T-cell (primary cell): ENCODE measurements at regions not wholly inside any gene's neighbourhood (a gene's known extent, or its start where the extent isn't known, plus 50 kb on each side); places are given as distances from the start of the nearest gene placed in this dataset.

Experiments
- ATAC-seq, 4 experiments: fragments of 200-7000 bp in 3 of 4; fragments of 150-1000 bp in 1 of 4; cut with Tn5 transposase; replicated peaks in 1 of 4; 1 replicate in 3 of 4; 2 replicates in 1 of 4; pipeline ENCODE4 v1.10.0; 2021; ENCODE audit warnings: moderate library complexity in 3 of 4, mild to moderate bottlenecking in 2 of 4, moderate number of reproducible peaks in 1 of 4
- CTCF ChIA-PET, 2 donors: fragments of 300-600 bp; sonication (Branson Sonifier 250); formaldehyde crosslinking; loops; one replicate each; lab custom pipeline; 2022; ENCODE audit warnings: antibody characterized with exemption in 2 of 2; lab: Charles Lee
- POLR2A ChIA-PET, 2 donors: fragments of 300-600 bp; sonication (Branson Sonifier 250); formaldehyde crosslinking; loops; one replicate each; lab custom pipeline; 2022; ENCODE audit warnings: antibody characterized with exemption in 2 of 2; lab: Charles Lee
- DNase-seq, 35 experiments: peaks; one replicate each; pipeline versions ENCODE4 v3.0.0 to v3.0.0-alpha.2; 2013 to 2023
- H3K27ac ChIP-seq: one replicate; pipeline ENCODE4 v1.5.1; 2013; ENCODE audit warnings: low read length
- H3K27me3 ChIP-seq, 2 experiments: replicated peaks in 1 of 2; 1 replicate in 1 of 2; 2 replicates in 1 of 2; pipeline versions ENCODE4 v1.6.1 to v1.7.0; 2013; ENCODE audit warnings: low read length in 1 of 2, mixed read lengths in 1 of 2; ENCODE audit not compliant: control insufficient read depth in 2 of 2, insufficient read depth in 2 of 2; ENCODE audit errors: extremely low read depth in 1 of 2
- H3K36me3 ChIP-seq, 2 donors: 1 replicate in 1 of 2; 2 replicates in 1 of 2; pipeline versions ENCODE4 v1.6.1 to v1.7.0; 2013; ENCODE audit warnings: low read length in 1 of 2; ENCODE audit not compliant: control insufficient read depth in 2 of 2, insufficient read depth in 1 of 2; ENCODE audit errors: extremely low read depth in 1 of 2
- H3K4me1 ChIP-seq, 2 experiments: 1 replicate in 1 of 2; 2 replicates in 1 of 2; pipeline versions ENCODE4 v1.6.1 to v1.7.0; 2013; ENCODE audit warnings: low read length in 2 of 2, mixed read lengths in 1 of 2; ENCODE audit not compliant: insufficient read depth in 2 of 2, control insufficient read depth in 1 of 2; ENCODE audit errors: extremely low read depth in 1 of 2
- H3K4me3 ChIP-seq, 2 donors: 1 replicate in 1 of 2; 2 replicates in 1 of 2; pipeline versions ENCODE4 v1.5.1 to v1.7.0; 2013; ENCODE audit warnings: mild to moderate bottlenecking in 2 of 2, low read length in 1 of 2, moderate library complexity in 1 of 2; ENCODE audit not compliant: control insufficient read depth in 1 of 2; ENCODE audit errors: extremely low read depth in 1 of 2
- H3K9me3 ChIP-seq: 2 replicates; pipeline ENCODE4 v1.7.0; 2013
- H3K27ac Mint-ChIP-seq, 2 donors: one replicate each; pipeline ENCODE4 v1.8.0; 2020 to 2021; ENCODE audit warnings: mild to moderate bottlenecking in 2 of 2, mixed read lengths in 2 of 2
- H3K27me3 Mint-ChIP-seq, 2 donors: one replicate each; pipeline ENCODE4 v1.8.0; 2021 to 2022; ENCODE audit warnings: mixed read lengths in 2 of 2
- H3K36me3 Mint-ChIP-seq: one replicate; pipeline ENCODE4 v1.8.0; 2021; ENCODE audit warnings: mixed read lengths
- H3K4me1 Mint-ChIP-seq, 3 donors: one replicate each; pipeline ENCODE4 v1.8.0; 2020 to 2022; ENCODE audit warnings: mixed read lengths in 3 of 3, mild to moderate bottlenecking in 1 of 3
- H3K4me3 Mint-ChIP-seq, 3 donors: one replicate each; pipeline ENCODE4 v1.8.0; 2020 to 2022; ENCODE audit warnings: mild to moderate bottlenecking in 3 of 3, mixed read lengths in 3 of 3, moderate library complexity in 3 of 3
- H3K9me3 Mint-ChIP-seq, 3 donors: one replicate each; pipeline ENCODE4 v1.8.0; 2020 to 2022; ENCODE audit warnings: mixed read lengths in 3 of 3
- WGBS: methylation state at CpG from one replicate; pipeline ENCODE4 v1.1.5; 2013; ENCODE audit warnings: missing lambda C conversion rate; ENCODE audit not compliant: insufficient coverage; 5-methylcytosine and 5-hydroxymethylcytosine counted together

GRCh38 chr5:29061381-29061780 is 2023.0 kb upstream of the CDH9 start:
- no peaks in the 10 kb centered on the region for H3K4me1 Mint-ChIP-seq
- H3K27me3 ChIP-seq: no peaks in the 10 kb centered on the region
- CTCF ChIA-PET: interaction anchor here in 1 of 2 donors (0.6 kb wide), 1 partner anchor 313 kb away, joined by 5 read pairs; no protein-coding TSS in a partner anchor
- no peak for ATAC-seq
- POLR2A ChIA-PET: interaction anchor here in 1 of 2 donors (0.6 kb wide), 1 partner anchor 472 kb away, joined by 7 read pairs; no protein-coding TSS in a partner anchor
- H3K36me3 Mint-ChIP-seq: no peaks in the 10 kb centered on the region
- H3K9me3 Mint-ChIP-seq: peaks cover 3 to 14% (median 12%) of the 10 kb centered on the region in 3 donors
- H3K4me3 ChIP-seq: no peak overlapping the region
- no peaks in the 10 kb centered on the region for H3K36me3 ChIP-seq
- H3K27ac ChIP-seq: no peak overlapping the region
- no peak overlapping the region for H3K4me3 Mint-ChIP-seq
- no peak for DNase-seq
- WGBS: no CpG with 5 or more reads among the region's 1 CpG
- no peak overlapping the region for H3K27ac Mint-ChIP-seq
- no peaks in the 10 kb centered on the region for H3K9me3 ChIP-seq
- no peaks in the 10 kb centered on the region for H3K27me3 Mint-ChIP-seq
- no peaks in the 10 kb centered on the region for H3K4me1 ChIP-seq

GRCh38 chr5:29054694-29055093 is 2016.3 kb upstream of the CDH9 start:
- Mint-ChIP-seq H3K36me3 (no peaks in the 10 kb centered on the region), H3K4me3 (no peak overlapping the region), H3K9me3 (peaks cover 6 to 10% (median 9%) of the 10 kb centered on the region in 3 donors), H3K27me3 (no peaks in the 10 kb centered on the region), H3K4me1 (no peaks in the 10 kb centered on the region), H3K27ac (no peak overlapping the region)
- CTCF ChIA-PET: no interaction called here
- DNase-seq (no peak), ATAC-seq (no peak)
- POLR2A ChIA-PET: no interaction called here
- Histone ChIP-seq H3K9me3 (no peaks in the 10 kb centered on the region), H3K4me1 (no peaks in the 10 kb centered on the region), H3K27me3 (no peaks in the 10 kb centered on the region), H3K36me3 (no peaks in the 10 kb centered on the region), H3K27ac (no peak overlapping the region), H3K4me3 (no peak overlapping the region)
- WGBS: no CpG with 5 or more reads among the region's 1 CpG

- ChIA-PET CTCF (no interaction called here), POLR2A (no interaction called here)
- H3K4me1 Mint-ChIP-seq: no peaks in the 10 kb centered on the region
- H3K36me3 ChIP-seq: no peaks in the 10 kb centered on the region
- no peak for DNase-seq
- H3K27ac Mint-ChIP-seq: no peak overlapping the region
- no peak overlapping the region for H3K4me3 Mint-ChIP-seq
- H3K27ac ChIP-seq: no peak overlapping the region
- no peaks in the 10 kb centered on the region for H3K4me1 ChIP-seq
- no peak overlapping the region for H3K4me3 ChIP-seq
- peaks cover 6 to 10% (median 9%) of the 10 kb centered on the region in 3 donors for H3K9me3 Mint-ChIP-seq
- H3K27me3 ChIP-seq: no peaks in the 10 kb centered on the region
- no peaks in the 10 kb centered on the region for H3K36me3 Mint-ChIP-seq
- no peaks in the 10 kb centered on the region for H3K27me3 Mint-ChIP-seq
- no peaks in the 10 kb centered on the region for H3K9me3 ChIP-seq
- no CpG with 5 or more reads among the region's 1 CpG for WGBS
- ATAC-seq: no peak
These were observed 2015.9 kb upstream of the CDH9 start for GRCh38 chr5:29054282-29054681.

GRCh38 chr5:29051509-29051908 is 2013.1 kb upstream of the CDH9 start:
- no peak overlapping the region for H3K4me3 Mint-ChIP-seq
- H3K27ac Mint-ChIP-seq: no peak overlapping the region
- Histone ChIP-seq H3K27ac (no peak overlapping the region), H3K4me3 (no peak overlapping the region), H3K36me3 (no peaks in the 10 kb centered on the region), H3K27me3 (no peaks in the 10 kb centered on the region), H3K9me3 (no peaks in the 10 kb centered on the region), H3K4me1 (no peaks in the 10 kb centered on the region)
- no peaks in the 10 kb centered on the region for H3K27me3 Mint-ChIP-seq
- WGBS: 95% methylated on average over 2 of the region's 4 CpGs
- H3K9me3 Mint-ChIP-seq: peaks cover 6 to 10% (median 7%) of the 10 kb centered on the region in 3 donors
- POLR2A ChIA-PET: interaction anchor here in 1 of 2 donors (0.6 kb wide), 1 partner anchor 615 kb away, joined by 5 read pairs; no protein-coding TSS in a partner anchor
- H3K4me1 Mint-ChIP-seq: no peaks in the 10 kb centered on the region
- DNase-seq (no peak), ATAC-seq (no peak)
- CTCF ChIA-PET: no interaction called here
- H3K36me3 Mint-ChIP-seq: no peaks in the 10 kb centered on the region

GRCh38 chr5:29042152-29042551 is 2003.8 kb upstream of the CDH9 start:
- POLR2A ChIA-PET: no interaction called here
- ATAC-seq: no peak
- Histone ChIP-seq H3K4me3 (no peak overlapping the region), H3K36me3 (no peaks in the 10 kb centered on the region), H3K27me3 (no peaks in the 10 kb centered on the region), H3K4me1 (no peaks in the 10 kb centered on the region), H3K9me3 (no peaks in the 10 kb centered on the region), H3K27ac (no peak overlapping the region)
- CTCF ChIA-PET: no interaction called here
- no peak for DNase-seq
- WGBS: 20% methylated on average over 1 of the region's 4 CpGs
- no peaks in the 10 kb centered on the region for H3K4me1 Mint-ChIP-seq
- H3K27me3 Mint-ChIP-seq: no peaks in the 10 kb centered on the region
- peaks cover 6 to 16% (median 7%) of the 10 kb centered on the region in 3 donors for H3K9me3 Mint-ChIP-seq
- no peak overlapping the region for H3K27ac Mint-ChIP-seq
- no peak overlapping the region for H3K4me3 Mint-ChIP-seq
- H3K36me3 Mint-ChIP-seq: no peaks in the 10 kb centered on the region

GRCh38 chr5:29040404-29040803 is 2002.0 kb upstream of the CDH9 start:
- no CpG with 5 or more reads among the region's 1 CpG for WGBS
- POLR2A ChIA-PET: no interaction called here
- no peaks in the 10 kb centered on the region for H3K27me3 Mint-ChIP-seq

GRCh38 chr5:29039994-29040393 is 2001.6 kb upstream of the CDH9 start:
- Mint-ChIP-seq H3K36me3 (no peaks in the 10 kb centered on the region), H3K27ac (no peak overlapping the region), H3K4me3 (no peak overlapping the region), H3K9me3 (peaks cover 6 to 22% (median 19%) of the 10 kb centered on the region in 3 donors), H3K27me3 (no peaks in the 10 kb centered on the region), H3K4me1 (no peaks in the 10 kb centered on the region)
- no peaks in the 10 kb centered on the region for H3K9me3 ChIP-seq
- no peak overlapping the region for H3K27ac ChIP-seq
- no peaks in the 10 kb centered on the region for H3K36me3 ChIP-seq
- ATAC-seq (no peak), DNase-seq (no peak)
- POLR2A ChIA-PET: no interaction called here
- no peak overlapping the region for H3K4me3 ChIP-seq
- no peaks in the 10 kb centered on the region for H3K27me3 ChIP-seq
- H3K4me1 ChIP-seq: no peaks in the 10 kb centered on the region
- no CpG with 5 or more reads among the region's 1 CpG for WGBS
- CTCF ChIA-PET: no interaction called here

More at GRCh38 chr5:29040404-29040803, 2002.0 kb upstream of the CDH9 start:
- Mint-ChIP-seq H3K9me3 (peaks cover 6 to 18% (median 17%) of the 10 kb centered on the region in 3 donors), H3K4me1 (no peaks in the 10 kb centered on the region), H3K4me3 (no peak overlapping the region), H3K27ac (no peak overlapping the region), H3K36me3 (no peaks in the 10 kb centered on the region)
- Histone ChIP-seq H3K36me3 (no peaks in the 10 kb centered on the region), H3K9me3 (no peaks in the 10 kb centered on the region), H3K27ac (no peak overlapping the region), H3K4me3 (no peak overlapping the region), H3K27me3 (no peaks in the 10 kb centered on the region), H3K4me1 (no peaks in the 10 kb centered on the region)
- CTCF ChIA-PET: no interaction called here
- ATAC-seq: no peak
- DNase-seq: no peak
